Occipital lobe (tissue), 1 donor: ENCODE measurements at regions not wholly inside any gene's neighbourhood (a gene's known extent, or its start where the extent isn't known, plus 50 kb on each side); places are given as distances from the start of the nearest gene placed in this dataset.
A peak's percentile ranks its signal among the peaks of the same experiment; 100 is the strongest.

Experiments used
- DNase-seq: peaks from one replicate; lab custom pipeline; 2025; lab: John Stamatoyannopoulos, UW

GRCh38 chr4:30837131-30837539, 117.0 kb downstream of the PCDH7 start:
- no peak for DNase-seq

DNA sequence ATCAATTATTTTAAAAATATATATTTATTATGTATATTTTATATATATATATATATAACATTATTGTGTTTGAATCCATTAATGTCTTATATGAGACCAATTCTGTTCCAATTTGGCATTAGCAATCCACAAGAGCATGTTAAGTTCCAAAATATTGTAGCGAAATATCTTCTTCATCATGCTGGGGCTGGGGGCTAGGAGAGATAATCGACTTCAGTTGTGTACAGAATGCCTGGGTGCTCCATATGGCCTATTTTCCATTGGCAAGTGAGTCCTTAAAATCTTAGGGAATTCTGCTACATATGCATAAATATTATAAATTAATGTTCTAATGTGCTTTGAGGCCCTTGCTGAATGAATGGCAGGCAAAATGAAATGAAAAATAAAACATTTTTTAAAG, 117.7 kb downstream of the PCDH7 start:
- no peak for DNase-seq

GRCh38 chr4:30838331-30838730, 118.2 kb downstream of the PCDH7 start:
- DNase-seq = no peak

GRCh38 chr4:30839583-30840520, 119.7 kb downstream of the PCDH7 start:
- no peak for DNase-seq

DNA sequence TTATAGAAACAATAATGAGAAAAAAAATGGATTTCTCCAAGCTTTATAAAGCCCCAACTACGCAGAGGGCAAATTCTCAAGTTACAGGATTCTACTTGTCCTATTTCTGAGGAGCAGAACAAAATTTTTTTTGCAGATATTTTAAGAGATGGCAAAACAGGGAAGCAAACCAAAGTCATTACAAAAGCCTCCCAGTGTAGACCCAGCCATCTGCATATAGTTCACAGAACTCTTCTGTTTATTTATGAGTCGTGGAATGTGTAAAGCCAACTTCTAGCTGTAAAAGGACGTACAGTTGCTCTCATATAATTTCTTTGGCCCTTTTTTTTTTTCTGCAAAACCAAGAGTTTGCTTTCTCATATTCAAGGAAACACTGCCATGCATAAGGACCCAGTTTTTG, 120.4 kb downstream of the PCDH7 start:
- DNase-seq = no peak

DNA sequence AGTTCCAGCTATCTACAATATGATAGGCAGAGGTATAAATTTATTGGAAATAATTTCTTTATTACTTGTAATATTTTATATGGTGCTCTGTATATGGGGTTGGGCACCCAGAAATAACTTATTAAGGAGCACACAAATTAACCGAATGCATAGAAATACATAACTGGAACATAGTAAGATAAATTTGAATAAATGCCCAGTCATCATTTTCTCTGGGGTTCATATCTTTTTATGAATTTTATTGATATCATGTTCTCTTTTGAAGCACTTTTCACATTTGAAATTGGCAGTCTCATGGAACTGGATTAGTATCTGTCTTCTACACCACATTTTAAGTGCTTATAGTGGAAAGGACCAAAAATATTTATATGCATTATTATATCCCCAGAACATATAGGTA, 122.0 kb downstream of the PCDH7 start:
- no peak for DNase-seq

DNA sequence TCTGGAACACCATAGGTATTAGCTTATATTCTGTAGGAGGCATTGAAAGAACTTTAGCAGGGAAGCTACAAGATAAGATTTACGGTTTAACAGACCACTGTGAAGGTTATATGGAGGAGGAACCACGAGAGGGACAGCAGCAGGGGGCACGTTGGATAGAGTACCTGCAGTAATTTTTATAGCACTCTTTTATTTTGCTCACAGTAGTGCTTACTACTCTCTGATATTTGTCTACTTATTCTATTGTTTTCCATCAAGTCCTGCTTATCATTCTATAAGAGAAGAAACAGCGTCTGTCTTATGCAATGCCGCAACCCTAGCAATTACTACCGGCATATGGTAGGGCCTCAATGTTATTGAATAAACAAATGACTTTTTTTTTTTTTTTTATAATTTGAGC, 122.5 kb downstream of the PCDH7 start:
- no peak for DNase-seq

GRCh38 chr4:30844861-30845582, 124.9 kb downstream of the PCDH7 start:
- DNase-seq = no peak

DNA sequence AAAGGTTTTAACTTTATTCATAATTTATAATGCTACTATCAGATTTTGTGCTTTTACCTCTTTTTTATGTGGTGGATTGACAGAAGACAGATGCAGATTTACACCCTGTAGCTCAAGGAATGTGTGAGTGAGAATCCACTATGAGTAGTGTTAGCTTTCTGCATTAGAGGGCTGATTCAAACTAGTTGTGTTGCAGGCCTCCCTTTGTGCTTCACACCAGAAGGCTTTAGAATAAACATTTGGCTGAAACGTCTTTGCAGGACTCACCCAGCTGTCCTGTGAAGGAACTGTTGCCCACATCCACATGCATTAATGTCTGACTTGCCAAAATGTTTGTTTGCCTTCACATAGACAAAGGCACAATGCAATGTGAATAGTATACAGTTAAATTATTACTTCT, 127.0 kb downstream of the PCDH7 start:
- peak; percentile 11 for DNase-seq

DNA sequence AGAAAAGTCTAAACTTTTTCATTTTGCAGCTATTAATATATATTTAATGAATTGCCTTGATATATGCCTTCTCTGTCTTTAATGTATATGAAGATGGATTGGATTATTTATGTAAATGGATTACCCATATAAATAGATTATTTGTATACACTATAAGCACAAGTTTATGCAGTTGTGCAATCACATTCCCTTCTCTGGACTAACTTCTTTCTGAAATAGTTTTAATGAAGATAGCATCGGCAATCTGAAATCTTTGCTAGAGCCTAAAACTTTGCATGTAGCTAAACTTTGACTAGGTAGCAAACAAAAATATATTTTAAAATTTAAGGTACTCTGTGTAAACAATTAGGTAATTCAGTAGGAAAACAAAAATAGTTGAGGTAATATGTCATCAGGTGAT, 127.8 kb downstream of the PCDH7 start:
- no peak for DNase-seq

DNA sequence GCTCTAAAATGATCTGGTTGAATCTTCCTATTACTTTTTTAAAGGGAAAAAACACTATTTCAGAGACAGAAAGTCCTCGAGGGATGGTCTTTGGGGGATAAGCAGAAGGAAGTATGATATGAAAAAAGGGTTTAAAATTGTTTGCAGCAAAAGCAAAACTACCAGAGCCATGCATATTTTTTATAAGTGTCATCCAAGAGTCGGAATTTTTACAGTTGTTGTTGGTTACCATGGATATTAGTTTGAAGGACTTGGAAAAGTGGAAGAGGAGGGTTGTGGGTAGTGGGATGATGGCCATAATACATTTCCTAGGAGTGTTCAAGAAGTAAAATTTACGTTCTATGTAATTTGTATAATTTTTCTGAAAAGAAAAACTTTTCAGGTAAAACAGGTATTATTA, 134.4 kb downstream of the PCDH7 start:
- no peak for DNase-seq

DNA sequence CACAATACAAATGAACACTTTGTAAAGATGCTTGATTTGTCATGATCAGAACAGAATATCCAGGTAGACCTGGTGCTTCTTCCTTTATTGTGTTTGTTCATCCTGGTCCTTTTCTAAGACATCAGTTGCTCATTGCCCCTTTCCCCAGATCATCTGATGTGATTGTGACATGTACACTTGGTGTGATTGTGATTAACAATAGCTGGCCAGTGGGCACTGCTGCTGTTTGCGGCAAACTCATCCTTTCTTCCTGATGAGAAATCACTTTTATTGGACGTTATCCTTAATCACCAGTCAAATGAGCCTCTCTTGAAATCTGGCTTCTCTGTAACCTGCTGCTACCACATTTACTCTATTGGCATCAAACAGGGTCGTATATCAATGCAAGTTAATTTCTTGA, 135.1 kb downstream of the PCDH7 start:
- DNase-seq = no peak

DNA sequence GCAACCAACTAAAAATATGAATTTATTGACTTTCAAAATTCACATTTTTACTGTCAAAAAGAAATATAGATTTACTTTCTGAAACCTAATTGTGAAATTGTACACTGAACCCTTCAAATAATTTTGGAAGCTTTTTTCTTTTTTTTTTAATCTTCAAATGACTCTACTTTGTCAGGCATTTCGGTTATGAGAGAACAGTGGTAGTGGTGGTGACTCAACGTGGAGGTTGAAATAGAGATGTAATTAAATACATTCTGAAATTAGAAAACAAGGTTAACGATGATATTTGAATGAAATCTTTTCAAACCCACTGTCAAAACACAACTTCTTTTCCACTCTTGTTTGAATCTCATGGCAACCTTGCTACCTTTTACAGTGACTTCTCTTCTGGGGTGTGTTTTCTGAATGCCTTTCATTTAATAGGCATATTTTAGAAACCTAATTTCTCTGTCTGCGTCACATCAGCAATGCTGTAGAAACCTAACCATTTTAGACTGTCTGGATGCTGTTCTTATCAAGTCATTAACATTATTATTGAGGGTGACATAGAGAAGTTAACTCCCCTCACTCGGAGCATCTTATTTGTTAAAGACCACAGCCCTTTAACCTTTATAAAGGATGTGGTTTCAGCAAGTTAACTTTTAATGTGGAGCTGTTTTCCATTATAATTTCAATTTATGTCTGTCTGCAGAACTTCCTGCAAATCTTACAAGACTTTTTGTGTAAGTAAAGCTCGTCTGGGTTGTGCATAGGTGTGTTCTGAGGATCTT, 136.8 kb downstream of the PCDH7 start:
- no peak for DNase-seq

- no peak for DNase-seq
These were observed 140.8 kb downstream of the PCDH7 start for GRCh38 chr4:30860978-30861377.

GRCh38 chr4:30862196-30862595, 142.0 kb downstream of the PCDH7 start:
- DNase-seq = no peak

- DNase-seq = no peak
These were observed 142.9 kb downstream of the PCDH7 start for GRCh38 chr4:30863021-30863420.

- no peak for DNase-seq
These were observed 145.5 kb downstream of the PCDH7 start for GRCh38 chr4:30865691-30866090.

DNA sequence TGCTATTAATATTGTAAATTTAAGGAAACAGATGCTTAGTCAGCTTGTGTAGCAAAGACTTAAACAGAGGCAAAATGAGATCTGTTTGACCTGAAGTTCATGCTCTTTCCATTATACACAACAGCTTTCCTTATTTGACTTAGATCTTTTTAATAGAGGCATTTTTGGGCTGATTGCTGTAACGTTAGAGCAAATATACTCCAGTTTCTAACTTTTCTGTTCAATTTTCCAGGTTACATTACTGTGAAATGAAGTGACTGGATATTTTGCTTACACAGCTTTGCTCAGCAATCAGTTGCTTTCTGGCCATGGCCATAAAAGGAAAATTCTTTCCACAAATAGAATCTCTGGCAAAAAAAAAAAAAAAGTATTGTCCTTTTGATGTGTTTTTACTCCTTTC, 146.2 kb downstream of the PCDH7 start:
- no peak for DNase-seq

GRCh38 chr4:30866907-30867306, 146.7 kb downstream of the PCDH7 start:
- DNase-seq = no peak

DNA sequence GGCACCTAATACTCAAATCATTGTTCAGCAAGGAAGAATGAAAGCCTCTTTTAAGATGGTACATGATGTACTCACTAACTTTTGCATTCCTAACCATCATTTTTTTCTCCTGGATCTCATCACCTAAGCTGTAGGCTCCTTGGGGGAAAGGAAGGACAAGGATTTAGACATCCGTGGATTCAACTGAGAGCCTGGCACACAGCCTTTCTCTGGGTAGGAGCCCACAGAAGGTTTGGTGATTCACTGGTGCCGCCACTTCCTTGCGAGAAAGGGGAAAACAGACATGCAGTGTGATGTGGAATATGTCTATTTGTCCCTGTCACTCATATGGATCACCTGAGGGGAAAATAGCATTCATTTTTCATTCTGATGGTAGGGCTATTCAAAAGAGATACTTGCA, 147.3 kb downstream of the PCDH7 start:
- peak; percentile 11 for DNase-seq

- no peak for DNase-seq
These were observed 148.1 kb downstream of the PCDH7 start for GRCh38 chr4:30868111-30868895.
